ENCODE measurements at regions not wholly inside any gene's neighbourhood (a gene's known extent, or its start where the extent isn't known, plus 50 kb on each side); places are given as distances from the start of the nearest gene placed in this dataset.

- no peak for DNase-seq (ENCODE audit: low spot score)
Measured at GRCh38 chr4:92106816-92107215, 196.9 kb upstream of the GRID2 start.

- DNase-seq (ENCODE audit: low spot score): peak; percentile 51
Measured at GRCh38 chr4:92111493-92111892, 192.3 kb upstream of the GRID2 start.

- DNase-seq (ENCODE audit: low spot score): no peak
Measured at GRCh38 chr4:92112805-92113204, 191.0 kb upstream of the GRID2 start.

GRCh38 chr4:92120810-92121498, 182.8 kb upstream of the GRID2 start:
- no peak for DNase-seq (ENCODE audit: low spot score)

- no peak for DNase-seq (ENCODE audit: low spot score)
Measured at GRCh38 chr4:92122911-92123310, 180.9 kb upstream of the GRID2 start.

GRCh38 chr4:92128676-92129075, 175.1 kb upstream of the GRID2 start:
- no peak for DNase-seq (ENCODE audit: low spot score)

- DNase-seq (ENCODE audit: low spot score): no peak
Measured at GRCh38 chr4:92129408-92129994, 174.3 kb upstream of the GRID2 start.

- no peak for DNase-seq (ENCODE audit: low spot score)
Measured at GRCh38 chr4:92136434-92136833, 167.3 kb upstream of the GRID2 start.

GRCh38 chr4:92163348-92163747, 140.4 kb upstream of the GRID2 start:
- peak; percentile 28 for DNase-seq (ENCODE audit: low spot score)

GRCh38 chr4:92170340-92170739, 133.4 kb upstream of the GRID2 start:
- no peak for DNase-seq (ENCODE audit: low spot score)

GRCh38 chr4:92172203-92172602, 131.6 kb upstream of the GRID2 start:
- peak; percentile 7 for DNase-seq (ENCODE audit: low spot score)

GRCh38 chr4:92175250-92175649, 128.5 kb upstream of the GRID2 start:
- DNase-seq (ENCODE audit: low spot score): no peak

- no peak for DNase-seq (ENCODE audit: low spot score)
Measured at GRCh38 chr4:92182006-92182735, 121.6 kb upstream of the GRID2 start.

GRCh38 chr4:92182736-92183407, 120.9 kb upstream of the GRID2 start:
- no peak for DNase-seq (ENCODE audit: low spot score)

- no peak for DNase-seq (ENCODE audit: low spot score)
Measured at GRCh38 chr4:92183825-92184224, 119.9 kb upstream of the GRID2 start.

GRCh38 chr4:92184566-92184965, 119.2 kb upstream of the GRID2 start:
- DNase-seq (ENCODE audit: low spot score): no peak

- no peak for DNase-seq (ENCODE audit: low spot score)
Measured at GRCh38 chr4:92186239-92186638, 117.5 kb upstream of the GRID2 start.

GRCh38 chr4:92189146-92189545, 114.6 kb upstream of the GRID2 start:
- no peak for DNase-seq (ENCODE audit: low spot score)

- DNase-seq (ENCODE audit: low spot score): no peak
Measured at GRCh38 chr4:92198711-92199110, 105.1 kb upstream of the GRID2 start.

GRCh38 chr4:92199135-92199534, 104.6 kb upstream of the GRID2 start:
- no peak for DNase-seq (ENCODE audit: low spot score)

GRCh38 chr4:92210906-92211305, 92.9 kb upstream of the GRID2 start:
- no peak for DNase-seq (ENCODE audit: low spot score)

- no peak for DNase-seq (ENCODE audit: low spot score)
Measured at GRCh38 chr4:92215476-92215875, 88.3 kb upstream of the GRID2 start.
